Transverse colon (tissue), 4 donors: ENCODE measurements at regions not wholly inside any gene's neighbourhood (a gene's known extent, or its start where the extent isn't known, plus 50 kb on each side); places are given as distances from the start of the nearest gene placed in this dataset.

Experiments used
- POLR2AphosphoS5 ChIP-seq, 3 donors: sonication (generic); formaldehyde crosslinking; IDR thresholded peaks; one replicate each; pipeline ENCODE4 v1.6.1; 2016; ENCODE audit warnings: antibody characterized with exemption in 3 of 3
- TF ChIP-seq, protein P1 (sequence below), 5 experiments: fragments of 200-600 bp in 3 of 5; fragments of 450-650 bp in 2 of 5; sonication (generic) in 3 of 5; IDR thresholded peaks; 1 replicate in 2 of 5; 2 replicates in 3 of 5; pipeline ENCODE4 v1.5.1; 2016 to 2017; ENCODE audit warnings: antibody characterized with exemption in 5 of 5, inconsistent platforms in 3 of 5, mild to moderate bottlenecking in 2 of 5, moderate library complexity in 1 of 5

DNA sequence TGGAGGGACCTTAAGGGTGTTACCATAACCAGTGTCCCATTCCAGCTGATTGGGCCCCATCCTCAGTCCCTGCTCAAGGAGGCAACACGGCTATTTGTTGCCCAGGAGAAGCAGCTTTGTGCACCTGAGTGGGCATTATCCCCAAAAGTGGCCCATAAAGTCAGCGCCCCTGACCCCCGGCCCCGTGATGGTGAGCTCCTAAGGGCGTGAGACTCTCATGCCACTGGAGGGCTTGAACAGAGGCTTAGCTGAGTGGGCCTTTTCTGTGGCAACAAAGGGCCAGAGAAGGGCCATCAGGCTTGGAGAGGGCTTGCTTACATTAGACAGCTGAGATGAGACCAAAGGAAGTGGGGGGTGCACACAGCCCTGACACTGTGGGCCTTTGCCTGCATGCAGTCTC lies 99.2 kb upstream of the RAB6C start:
- TF ChIP-seq, protein P1, sequence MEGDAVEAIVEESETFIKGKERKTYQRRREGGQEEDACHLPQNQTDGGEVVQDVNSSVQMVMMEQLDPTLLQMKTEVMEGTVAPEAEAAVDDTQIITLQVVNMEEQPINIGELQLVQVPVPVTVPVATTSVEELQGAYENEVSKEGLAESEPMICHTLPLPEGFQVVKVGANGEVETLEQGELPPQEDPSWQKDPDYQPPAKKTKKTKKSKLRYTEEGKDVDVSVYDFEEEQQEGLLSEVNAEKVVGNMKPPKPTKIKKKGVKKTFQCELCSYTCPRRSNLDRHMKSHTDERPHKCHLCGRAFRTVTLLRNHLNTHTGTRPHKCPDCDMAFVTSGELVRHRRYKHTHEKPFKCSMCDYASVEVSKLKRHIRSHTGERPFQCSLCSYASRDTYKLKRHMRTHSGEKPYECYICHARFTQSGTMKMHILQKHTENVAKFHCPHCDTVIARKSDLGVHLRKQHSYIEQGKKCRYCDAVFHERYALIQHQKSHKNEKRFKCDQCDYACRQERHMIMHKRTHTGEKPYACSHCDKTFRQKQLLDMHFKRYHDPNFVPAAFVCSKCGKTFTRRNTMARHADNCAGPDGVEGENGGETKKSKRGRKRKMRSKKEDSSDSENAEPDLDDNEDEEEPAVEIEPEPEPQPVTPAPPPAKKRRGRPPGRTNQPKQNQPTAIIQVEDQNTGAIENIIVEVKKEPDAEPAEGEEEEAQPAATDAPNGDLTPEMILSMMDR (IDR thresholded peaks at IDR 0.05), result no peak
- no peak for TF ChIP-seq POLR2AphosphoS5 (IDR thresholded peaks at IDR 0.05)
